SIG-M5 treated with dmso at 0.1 percent for 504 hours (cell line): ENCODE measurements at regions not wholly inside any gene's neighbourhood (a gene's known extent, or its start where the extent isn't known, plus 50 kb on each side); places are given as distances from the start of the nearest gene placed in this dataset.

Experiments
- DNase-seq: peaks from one replicate; lab custom pipeline; 2025; ENCODE audit not compliant: unreplicated experiment; lab: John Stamatoyannopoulos, UW

DNA sequence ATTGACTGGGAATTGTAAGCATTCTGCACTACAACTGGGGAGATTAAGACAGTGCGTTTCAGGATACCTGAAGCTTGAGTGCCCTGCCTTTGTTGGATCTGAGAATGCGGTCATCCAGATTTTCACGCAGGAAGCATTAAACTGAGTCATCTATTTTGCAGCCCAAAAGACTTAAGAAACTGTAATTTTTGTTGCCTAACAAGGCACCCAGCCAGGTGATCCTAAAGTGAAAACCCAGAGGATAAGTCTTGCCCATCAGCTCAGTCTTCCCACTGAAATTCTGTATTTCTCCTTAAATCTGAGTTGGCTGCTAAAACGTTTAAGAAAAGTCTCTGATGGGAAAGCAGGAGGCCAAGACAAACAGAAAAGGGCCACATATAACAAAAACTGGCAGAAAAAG lies 242.5 kb upstream of the TMCO5A start:
- no peak for DNase-seq

- no peak for DNase-seq
These were observed 240.5 kb upstream of the TMCO5A start for GRCh38 chr15:37693926-37694325.

DNA sequence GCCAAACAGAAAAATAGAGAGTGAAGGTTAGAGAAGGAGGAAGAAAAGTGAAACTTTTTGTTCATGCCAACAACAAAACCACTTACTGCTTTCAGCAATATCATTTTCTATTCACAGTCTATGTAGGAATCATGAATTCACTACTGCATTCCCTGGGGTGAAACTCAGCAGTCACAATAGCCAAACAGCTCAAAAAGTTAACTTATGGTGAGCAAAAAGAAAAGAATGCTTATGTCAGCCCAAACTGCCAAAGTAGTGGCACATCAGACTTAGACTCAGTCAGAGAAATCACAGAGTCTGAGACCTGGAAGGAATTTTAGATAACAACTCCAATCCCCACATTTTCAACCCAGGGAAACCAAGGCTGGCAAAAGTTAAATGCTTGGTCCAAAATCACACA lies 238.7 kb upstream of the TMCO5A start:
- DNase-seq = no peak

DNA sequence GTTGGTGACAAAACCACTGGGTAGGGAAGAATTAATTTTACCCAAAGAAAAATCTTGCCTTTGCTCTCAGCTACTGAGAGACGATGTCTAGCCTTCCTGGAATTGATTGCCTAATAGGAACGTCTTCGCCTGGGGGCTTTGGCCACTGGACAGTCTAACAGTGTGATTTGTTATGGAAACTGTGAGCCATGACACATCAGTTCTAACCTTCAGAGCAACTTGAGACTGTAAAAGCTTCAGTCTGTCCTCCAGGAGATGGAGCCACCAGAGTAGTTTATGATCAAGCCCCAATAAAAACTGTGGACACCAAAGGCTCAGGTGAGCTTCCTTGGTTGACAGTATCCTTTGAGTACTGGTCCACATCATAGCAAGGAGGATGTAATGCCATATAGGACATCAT lies 235.8 kb upstream of the TMCO5A start:
- DNase-seq = no peak

DNA sequence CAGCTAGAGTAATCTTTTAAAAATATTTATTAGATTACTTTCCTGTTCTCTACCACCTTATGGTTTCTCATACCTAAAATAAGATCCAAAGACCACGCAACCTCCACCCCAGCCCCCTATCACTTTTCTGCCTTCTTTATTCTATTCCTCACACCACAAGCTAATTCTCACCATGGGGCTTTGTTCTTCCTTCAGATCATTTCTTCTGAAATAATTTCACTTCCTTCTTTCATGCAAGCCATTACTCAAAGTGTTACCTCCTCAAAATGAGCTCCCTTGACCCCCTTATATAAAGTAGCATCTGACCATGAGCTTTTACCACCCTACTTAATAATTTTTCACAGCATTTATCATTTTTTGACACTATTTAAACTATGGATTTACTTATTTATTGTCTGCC lies 233.2 kb upstream of the TMCO5A start:
- DNase-seq = no peak

DNA sequence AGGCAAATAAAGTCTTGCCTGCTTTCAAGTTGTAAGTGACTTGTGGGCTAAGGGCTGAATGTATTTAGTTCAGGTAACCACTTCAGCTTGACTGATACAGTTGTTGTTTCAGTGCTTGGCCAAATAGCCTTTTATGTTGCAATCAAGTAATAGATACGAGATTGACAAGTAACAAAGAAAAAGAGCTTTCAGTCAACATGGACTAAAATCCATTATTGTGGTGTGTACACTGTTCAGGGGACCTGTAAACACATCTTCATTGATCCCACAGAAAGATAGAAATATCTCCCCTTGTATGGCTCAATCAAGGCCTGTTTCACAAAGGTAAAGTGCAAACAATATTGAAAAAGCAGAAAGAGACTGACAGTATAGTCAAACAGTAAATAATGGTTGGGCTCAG lies 224.8 kb upstream of the TMCO5A start:
- no peak for DNase-seq

DNA sequence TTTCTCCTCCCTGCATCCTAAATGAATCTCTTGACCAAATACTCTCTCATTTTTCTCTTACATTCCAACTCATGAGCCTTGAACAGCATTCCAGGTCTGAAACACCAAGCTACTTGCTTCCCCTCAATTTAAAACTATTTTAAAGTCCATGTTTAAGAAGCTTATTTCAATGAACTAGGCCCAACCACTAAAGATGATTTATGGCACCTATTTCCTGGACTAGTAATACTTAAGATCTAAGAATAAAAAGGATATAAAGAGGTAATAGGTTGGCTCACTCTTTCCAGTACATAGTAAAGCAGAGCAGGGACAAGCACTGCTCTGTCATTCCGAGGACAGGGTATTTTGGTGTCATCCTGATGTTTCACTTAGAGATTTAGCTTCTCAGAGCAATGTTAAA lies 219.3 kb upstream of the TMCO5A start:
- DNase-seq = no peak

DNA sequence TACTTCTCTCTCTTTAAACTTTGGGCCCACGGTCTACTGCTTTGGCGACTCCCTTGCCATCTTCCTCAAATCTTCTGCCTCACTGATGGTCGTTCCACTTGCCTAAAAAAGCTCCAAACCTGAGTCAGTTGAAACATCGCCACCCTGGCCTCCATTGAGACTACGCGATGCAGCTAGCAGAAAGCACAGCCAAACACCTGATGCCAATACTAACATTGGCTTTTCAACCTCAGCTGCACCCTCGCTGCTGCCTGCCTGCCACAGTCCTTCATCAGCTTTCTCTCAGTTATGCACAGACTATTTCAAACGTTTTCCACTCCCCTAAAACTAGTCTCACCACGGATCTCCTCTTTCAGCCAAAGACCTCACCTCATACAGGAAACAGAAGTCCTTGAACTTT lies 214.2 kb upstream of the TMCO5A start:
- no peak for DNase-seq

DNA sequence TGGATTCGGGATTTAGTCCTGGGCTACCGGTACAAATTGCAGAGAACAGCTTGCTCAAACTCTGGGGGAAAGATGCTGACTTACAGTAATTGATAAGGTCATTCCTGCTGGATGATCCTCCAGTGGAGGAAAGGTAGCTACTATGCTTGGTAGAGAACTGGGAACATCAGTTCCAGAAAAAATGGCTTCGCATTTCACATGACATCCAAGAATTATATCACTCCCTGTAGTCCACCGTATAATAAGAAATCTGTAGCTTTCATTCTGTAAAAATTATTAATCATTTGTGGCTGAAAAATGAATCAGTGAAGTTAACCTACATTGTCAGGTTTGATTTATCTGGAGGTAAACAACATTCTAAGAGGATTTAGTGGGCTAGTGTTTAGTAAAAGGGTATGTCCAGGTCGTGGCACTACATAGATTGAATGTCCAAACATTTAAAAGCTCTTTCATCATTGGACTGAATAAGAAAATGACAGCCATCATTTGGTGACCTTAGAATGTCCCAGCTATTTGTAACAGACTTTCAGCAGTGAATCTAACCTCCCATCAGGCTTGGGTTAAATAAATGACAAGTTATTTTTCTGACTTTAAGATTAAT lies 203.2 kb upstream of the TMCO5A start:
- DNase-seq = no peak

- DNase-seq = no peak
These were observed 200.8 kb upstream of the TMCO5A start for GRCh38 chr15:37733628-37734027.

DNA sequence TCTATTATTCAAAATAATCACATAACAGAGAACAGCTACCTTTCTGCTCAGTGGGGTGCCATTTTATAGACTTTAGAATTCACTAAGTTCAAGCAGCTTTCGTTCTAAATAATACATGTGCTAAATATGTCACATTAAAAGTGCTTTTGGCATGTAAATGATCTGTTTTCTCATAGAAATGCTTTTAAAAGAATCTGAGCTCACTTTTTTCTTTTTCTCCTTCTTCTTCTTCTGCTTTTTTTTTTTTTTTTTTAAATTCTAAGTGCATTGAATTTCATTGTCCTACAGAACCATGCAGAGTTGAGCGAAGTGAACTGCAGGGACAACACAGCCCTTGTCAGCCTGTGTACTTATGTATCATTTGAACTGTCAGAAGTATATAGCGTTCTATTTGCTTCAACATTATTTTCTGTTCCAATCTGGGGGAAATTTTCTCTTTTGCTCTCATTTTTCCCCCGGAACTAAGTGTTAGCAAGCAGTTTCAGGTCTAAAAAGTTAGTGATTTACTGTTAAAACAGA lies 193.8 kb upstream of the TMCO5A start:
- DNase-seq = no peak

DNA sequence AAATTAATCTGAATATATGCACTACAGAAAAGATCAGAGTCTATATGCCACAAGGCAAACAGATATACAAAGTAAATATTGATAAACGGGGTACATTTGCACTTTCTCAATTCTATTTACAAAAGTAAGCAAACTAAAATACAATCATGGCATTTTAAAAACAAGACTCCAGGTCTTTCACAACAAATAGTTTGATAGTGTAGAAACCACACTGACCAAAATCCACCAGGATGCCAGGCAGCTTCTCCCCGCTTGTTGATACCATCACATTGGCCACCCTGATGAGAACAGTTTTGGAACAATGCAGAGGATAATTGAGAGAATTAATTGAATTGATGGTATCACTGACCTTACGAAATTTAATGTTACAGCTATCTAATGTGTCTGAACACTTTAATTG lies 190.6 kb upstream of the TMCO5A start:
- no peak for DNase-seq

DNA sequence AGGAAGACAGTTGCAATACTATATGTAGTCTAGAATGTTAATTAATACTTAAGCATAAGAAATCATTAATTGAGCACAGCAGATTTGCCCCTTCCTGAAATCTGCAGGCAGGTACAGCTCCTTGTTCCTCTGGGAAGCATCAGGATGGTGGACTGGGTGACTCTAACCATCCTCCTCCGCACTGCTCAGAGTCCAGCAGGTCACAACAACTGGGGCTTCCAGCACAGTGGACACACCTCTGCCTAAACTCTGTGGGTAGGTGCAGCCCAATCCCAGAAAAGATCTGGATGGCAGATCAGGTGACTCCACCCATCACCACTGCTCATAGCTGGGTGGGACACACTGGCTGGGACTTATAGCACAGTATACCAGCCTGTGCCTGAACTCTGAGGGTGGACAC lies 189.9 kb upstream of the TMCO5A start:
- no peak for DNase-seq

DNA sequence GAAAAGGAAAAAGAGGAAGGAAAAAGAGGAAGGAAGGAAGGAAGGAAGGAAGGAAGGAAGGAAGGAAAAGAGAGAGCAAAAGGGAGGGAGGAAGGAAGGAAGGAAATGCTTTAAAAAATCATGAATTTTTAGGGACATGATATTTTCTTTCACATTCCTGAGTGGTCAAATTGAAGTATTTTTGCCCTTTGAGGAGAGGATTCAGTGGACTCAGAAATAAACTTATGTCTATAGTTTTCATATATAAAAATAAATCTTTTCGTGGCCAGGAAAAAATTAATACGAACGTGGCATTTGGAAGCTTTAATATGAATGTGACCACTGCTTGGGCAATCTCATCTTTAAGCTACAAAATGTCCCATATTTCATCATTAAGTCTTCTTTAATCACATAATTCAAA lies 183.0 kb upstream of the TMCO5A start:
- no peak for DNase-seq

- no peak for DNase-seq
These were observed 178.0 kb upstream of the TMCO5A start for GRCh38 chr15:37756407-37756806.

- DNase-seq = no peak
These were observed 176.0 kb upstream of the TMCO5A start for GRCh38 chr15:37758412-37758811.

DNA sequence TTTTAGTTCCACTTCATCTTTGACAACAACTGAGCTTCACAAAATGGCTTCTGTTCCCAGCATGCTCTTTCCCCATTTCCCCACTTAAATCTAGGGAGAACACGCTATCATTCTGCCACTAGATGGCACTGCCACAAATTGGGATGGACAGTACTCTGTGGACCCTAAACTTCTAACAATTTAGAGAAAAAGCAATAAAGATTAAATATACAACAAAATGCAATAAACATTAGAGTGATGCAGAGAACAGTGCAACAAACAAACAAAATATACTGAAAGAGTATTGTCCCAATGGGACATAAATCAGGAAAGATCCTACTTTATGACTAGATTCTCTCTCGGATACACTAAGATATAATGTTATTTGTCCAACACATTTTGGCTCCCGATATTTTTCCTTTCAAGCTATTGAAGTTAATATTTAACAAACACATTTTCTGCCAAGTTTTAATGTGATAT lies 169.7 kb upstream of the TMCO5A start:
- DNase-seq = peak; percentile 2

DNA sequence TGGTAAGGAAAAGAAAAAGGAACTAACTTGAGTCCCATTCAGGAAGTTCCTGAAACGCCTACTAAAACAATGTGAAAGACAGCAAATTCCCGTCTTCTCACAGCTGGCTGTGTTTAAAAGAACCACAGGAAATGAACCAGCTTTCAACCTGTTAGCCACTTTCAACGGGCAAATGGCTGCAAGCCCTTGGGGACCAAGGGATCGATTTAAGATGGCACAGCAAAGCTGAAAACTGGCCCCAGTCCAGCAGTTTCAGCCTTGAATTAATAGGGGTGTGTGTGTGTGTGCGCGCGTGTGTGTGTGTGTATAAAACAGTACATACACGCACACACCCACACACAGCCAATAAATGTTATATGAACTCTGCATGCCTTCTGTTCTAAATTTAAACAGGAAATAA lies 168.7 kb upstream of the TMCO5A start:
- DNase-seq = no peak

- no peak for DNase-seq
These were observed 166.5 kb upstream of the TMCO5A start for GRCh38 chr15:37767841-37768455.

GRCh38 chr15:37771465-37771864 lies 163.0 kb upstream of the TMCO5A start:
- DNase-seq = no peak

GRCh38 chr15:37773111-37773860 lies 161.2 kb upstream of the TMCO5A start:
- DNase-seq = no peak

- no peak for DNase-seq
These were observed 159.5 kb upstream of the TMCO5A start for GRCh38 chr15:37774961-37775360.
